ENCODE measurements at regions not wholly inside any gene's neighbourhood (a gene's known extent, or its start where the extent isn't known, plus 50 kb on each side); places are given as distances from the start of the nearest gene placed in this dataset.

- TF ChIP-seq CTCF (IDR thresholded peaks at IDR 0.05) (no peak), EZH2 (IDR thresholded peaks at IDR 0.05; ENCODE audit: borderline replicate concordance, insufficient read depth, low read depth, low read length, poor library complexity, severe bottlenecking) (no peak)
These were observed 78.3 kb downstream of the TMEM100 start for GRCh38 chr17:55644346-55644745.
